ENCODE measurements at regions not wholly inside any gene's neighbourhood (a gene's known extent, or its start where the extent isn't known, plus 50 kb on each side); places are given as distances from the start of the nearest gene placed in this dataset.

DNA sequence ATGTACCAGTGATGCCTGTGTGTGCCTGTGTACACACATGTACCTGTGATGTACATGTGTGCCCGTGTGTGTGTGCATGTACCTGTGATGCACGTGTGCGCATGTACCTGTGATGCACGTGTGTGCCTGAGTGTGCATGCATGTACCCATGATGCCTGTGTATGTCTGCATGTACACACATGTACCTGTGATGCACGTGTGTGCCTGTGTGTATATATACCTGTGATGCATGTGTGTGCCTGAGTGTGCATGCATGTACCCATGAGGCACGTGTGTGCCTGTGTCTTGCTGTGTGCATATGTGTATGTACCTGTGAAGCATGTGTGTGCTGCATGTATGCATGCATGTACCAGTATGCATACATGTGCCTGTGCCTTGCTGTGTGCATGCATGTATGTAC lies 419.0 kb downstream of the IRX2 start:
- 85 to 88% methylated on average over 6 of the region's 6 CpGs for WGBS, 2 donors
- no peak overlapping the region for H3K4me3 ChIP-seq
- no peak for DNase-seq (ENCODE audit: low spot score in 2 of 2)
- peaks cover 0 to 3% (median 0%) of the 10 kb centered on the region in 4 donors for H3K9me3 ChIP-seq
- TF ChIP-seq CTCF (IDR thresholded peaks at IDR 0.05) (no peak), POLR2A (IDR thresholded peaks at IDR 0.05) (no peak), EP300 (IDR thresholded peaks at IDR 0.05) (no peak)
- no peak overlapping the region for H3K27ac ChIP-seq
- no peaks in the 10 kb centered on the region for H3K36me3 ChIP-seq
- H3K4me1 ChIP-seq, result no peaks in the 10 kb centered on the region
- H3K27me3 ChIP-seq, result no peaks in the 10 kb centered on the region

DNA sequence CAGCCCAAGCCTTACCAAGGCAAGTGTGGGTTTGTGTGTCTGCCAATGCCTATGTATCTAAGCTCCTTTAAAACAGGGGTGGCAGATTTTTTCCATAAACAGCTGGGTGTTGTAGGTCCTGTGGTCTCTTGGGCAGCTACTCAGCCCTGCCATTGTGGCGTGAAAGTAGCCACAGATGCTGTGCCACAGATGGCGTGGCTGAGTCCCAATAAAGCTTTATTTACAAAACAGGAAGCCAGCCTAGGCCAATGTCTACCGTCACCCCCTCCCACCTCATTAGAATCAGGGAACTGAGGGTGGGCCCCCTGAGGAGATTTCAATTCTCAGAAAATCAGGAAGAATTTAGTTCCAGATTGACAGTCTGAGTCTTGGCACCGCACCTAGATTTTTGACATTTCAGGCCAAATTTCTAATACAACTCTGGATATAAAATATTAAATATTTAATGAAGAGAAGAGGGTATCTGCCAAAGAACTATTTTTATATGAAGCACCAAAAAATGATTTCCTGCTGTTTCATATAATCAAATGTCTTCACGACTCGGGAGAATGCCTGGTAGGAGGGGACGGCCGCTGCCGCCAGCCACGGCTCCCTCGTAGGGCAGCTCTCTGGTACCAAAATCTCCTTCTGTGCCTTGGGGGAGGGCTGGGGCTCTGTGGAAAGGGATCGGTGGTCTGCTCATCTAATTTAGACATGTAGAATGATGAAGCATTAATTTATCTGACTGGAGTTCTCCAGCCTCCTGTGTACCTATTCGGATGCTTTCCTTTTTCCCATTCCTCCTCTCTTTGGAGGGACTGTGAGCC lies 420.9 kb downstream of the IRX2 start:
- no peaks in the 10 kb centered on the region for H3K4me1 ChIP-seq

GRCh38 chr5:2329741-2330140 lies 421.7 kb downstream of the IRX2 start:
- no peak overlapping the region for H3K4me3 ChIP-seq
- no peaks in the 10 kb centered on the region for H3K4me1 ChIP-seq
- no peak for DNase-seq (ENCODE audit: low spot score in 2 of 2)
- peaks cover 0 to 10% (median 0%) of the 10 kb centered on the region in 4 donors for H3K9me3 ChIP-seq
- no peaks in the 10 kb centered on the region for H3K27me3 ChIP-seq
- WGBS, 2 donors, result 78 to 79% methylated on average over 12 of the region's 12 CpGs
- H3K27ac ChIP-seq, result no peak overlapping the region
- no peak for TF ChIP-seq POLR2A (IDR thresholded peaks at IDR 0.05)
- no peak for TF ChIP-seq CTCF (IDR thresholded peaks at IDR 0.05)
- no peak for TF ChIP-seq EP300 (IDR thresholded peaks at IDR 0.05)
- no peaks in the 10 kb centered on the region for H3K36me3 ChIP-seq

More for the DNA sequence above, 420.9 kb downstream of the IRX2 start:
- no peaks in the 10 kb centered on the region for H3K36me3 ChIP-seq
- no peak for TF ChIP-seq POLR2A (IDR thresholded peaks at IDR 0.05)
- no peak for TF ChIP-seq EP300 (IDR thresholded peaks at IDR 0.05)
- TF ChIP-seq CTCF (IDR thresholded peaks at IDR 0.05), result no peak
- no peaks in the 10 kb centered on the region for H3K27me3 ChIP-seq
- 85 to 86% methylated on average over 13 of the region's 13 CpGs for WGBS, 2 donors
- H3K27ac ChIP-seq, result no peak overlapping the region
- H3K9me3 ChIP-seq, result peaks cover 0 to 10% (median 0%) of the 10 kb centered on the region in 4 donors
- DNase-seq (ENCODE audit: low spot score in 2 of 2), result no peak
- no peak overlapping the region for H3K4me3 ChIP-seq

GRCh38 chr5:2326601-2327000 lies 424.9 kb downstream of the IRX2 start:
- 10 to 34% methylated on average over 1 of the region's 1 CpG for WGBS, 2 donors
- Histone ChIP-seq H3K4me1 (no peaks in the 10 kb centered on the region), H3K36me3 (no peaks in the 10 kb centered on the region), H3K9me3 (peaks cover 0 to 7% (median 0%) of the 10 kb centered on the region in 4 donors), H3K27me3 (no peaks in the 10 kb centered on the region), H3K27ac (no peak overlapping the region), H3K4me3 (no peak overlapping the region)
- no peak for TF ChIP-seq CTCF (IDR thresholded peaks at IDR 0.05)
- DNase-seq (ENCODE audit: low spot score in 2 of 2), result no peak

- TF ChIP-seq EP300 (IDR thresholded peaks at IDR 0.05) (no peak), POLR2A (IDR thresholded peaks at IDR 0.05) (no peak)
- WGBS, 2 donors, result 88 to 92% methylated on average over 11 of the region's 11 CpGs
- Histone ChIP-seq H3K27me3 (no peaks in the 10 kb centered on the region), H3K36me3 (no peaks in the 10 kb centered on the region), H3K4me3 (no peak overlapping the region), H3K27ac (no peak overlapping the region), H3K4me1 (no peaks in the 10 kb centered on the region), H3K9me3 (peaks cover 0 to 7% (median 0%) of the 10 kb centered on the region in 4 donors)
- no peak for DNase-seq (ENCODE audit: low spot score in 2 of 2)
Observed at GRCh38 chr5:2324788-2325187, 426.7 kb downstream of the IRX2 start.
